ENCODE measurements at regions not wholly inside any gene's neighbourhood (a gene's known extent, or its start where the extent isn't known, plus 50 kb on each side); places are given as distances from the start of the nearest gene placed in this dataset.
"Not testable (repeated sequence)": the region's sequence is repeated elsewhere in the genome, so short reads cannot be mapped to it uniquely, and the experiment has no call there.

GRCh38 chr7:125222596-125222995 lies 293.0 kb upstream of the POT1 start:
- TF ChIP-seq CTCF (IDR thresholded peaks at IDR 0.05; ENCODE audit: insufficient read depth, low read depth, low read length), result no peak
- H3K4me3 ChIP-seq (ENCODE audit: low read depth, low read length), result no peak overlapping the region
- DNase-seq (ENCODE audit: low read depth), result no peak

GRCh38 chr7:125218076-125218475 lies 288.5 kb upstream of the POT1 start:
- no peak for DNase-seq (ENCODE audit: low read depth)
- no peak overlapping the region for H3K4me3 ChIP-seq (ENCODE audit: low read depth, low read length)
- TF ChIP-seq CTCF (IDR thresholded peaks at IDR 0.05; ENCODE audit: insufficient read depth, low read depth, low read length), result no peak

GRCh38 chr7:125201002-125201401 lies 271.4 kb upstream of the POT1 start:
- no peak for TF ChIP-seq CTCF (IDR thresholded peaks at IDR 0.05; ENCODE audit: insufficient read depth, low read depth, low read length)
- no peak overlapping the region for H3K4me3 ChIP-seq (ENCODE audit: low read depth, low read length)
- no peak for DNase-seq (ENCODE audit: low read depth)

- H3K4me3 ChIP-seq (ENCODE audit: low read depth, low read length), result no peak overlapping the region
- TF ChIP-seq CTCF (IDR thresholded peaks at IDR 0.05; ENCODE audit: insufficient read depth, low read depth, low read length), result no peak
- DNase-seq (ENCODE audit: low read depth), result no peak
Measured at GRCh38 chr7:125197731-125198393, 268.2 kb upstream of the POT1 start.

GRCh38 chr7:125195156-125195555 lies 265.5 kb upstream of the POT1 start:
- TF ChIP-seq CTCF (IDR thresholded peaks at IDR 0.05; ENCODE audit: insufficient read depth, low read depth, low read length), result no peak
- DNase-seq (ENCODE audit: low read depth), result no peak
- no peak overlapping the region for H3K4me3 ChIP-seq (ENCODE audit: low read depth, low read length)

GRCh38 chr7:125193263-125193662 lies 263.6 kb upstream of the POT1 start:
- H3K4me3 ChIP-seq (ENCODE audit: low read depth, low read length), result no peak overlapping the region
- no peak for TF ChIP-seq CTCF (IDR thresholded peaks at IDR 0.05; ENCODE audit: insufficient read depth, low read depth, low read length)
- DNase-seq (ENCODE audit: low read depth), result no peak

- H3K4me3 ChIP-seq (ENCODE audit: low read depth, low read length), result no peak overlapping the region
- no peak for TF ChIP-seq CTCF (IDR thresholded peaks at IDR 0.05; ENCODE audit: insufficient read depth, low read depth, low read length)
- DNase-seq (ENCODE audit: low read depth), result no peak
Measured at GRCh38 chr7:125184801-125185200, 255.2 kb upstream of the POT1 start.

- H3K4me3 ChIP-seq (ENCODE audit: low read depth, low read length); DNase-seq (ENCODE audit: low read depth): not testable (repeated sequence)
Measured at GRCh38 chr7:125181569-125182267, 252.1 kb upstream of the POT1 start.
